ENCODE measurements at regions not wholly inside any gene's neighbourhood (a gene's known extent, or its start where the extent isn't known, plus 50 kb on each side); places are given as distances from the start of the nearest gene placed in this dataset.

DNA sequence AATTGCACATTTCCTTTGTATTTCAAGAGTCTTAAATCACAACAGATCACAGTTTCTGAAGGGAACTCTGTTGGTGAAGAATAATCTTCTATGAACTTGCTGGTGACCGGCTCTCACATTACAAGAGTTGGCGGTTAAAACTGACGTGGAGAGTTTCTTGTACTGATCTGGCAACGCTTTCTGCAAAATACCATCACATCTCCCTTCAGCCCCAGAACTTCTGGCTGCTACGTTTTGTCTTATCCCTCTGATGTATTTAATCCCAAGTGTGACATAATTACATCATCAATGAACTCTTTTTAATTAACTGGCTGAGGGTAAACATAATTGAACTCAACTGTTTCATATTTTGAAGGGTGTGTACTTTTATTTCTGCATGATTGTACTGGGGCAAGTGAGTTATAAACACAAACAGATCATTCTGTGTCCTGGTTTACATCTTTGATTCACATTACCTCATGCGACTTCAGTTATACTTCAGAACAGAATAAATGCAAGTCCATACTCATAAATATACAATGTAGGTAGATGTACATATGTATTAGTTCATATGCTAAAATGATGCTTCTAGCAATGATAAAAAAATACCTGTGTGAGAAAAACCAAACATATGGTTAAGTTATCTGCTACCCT is 105.1 kb upstream of the NPVF start:
- H3K4me3 ChIP-seq (ENCODE audit: control insufficient read depth, low read depth, low read length) = no peak overlapping the region
- TF ChIP-seq, protein P1, sequence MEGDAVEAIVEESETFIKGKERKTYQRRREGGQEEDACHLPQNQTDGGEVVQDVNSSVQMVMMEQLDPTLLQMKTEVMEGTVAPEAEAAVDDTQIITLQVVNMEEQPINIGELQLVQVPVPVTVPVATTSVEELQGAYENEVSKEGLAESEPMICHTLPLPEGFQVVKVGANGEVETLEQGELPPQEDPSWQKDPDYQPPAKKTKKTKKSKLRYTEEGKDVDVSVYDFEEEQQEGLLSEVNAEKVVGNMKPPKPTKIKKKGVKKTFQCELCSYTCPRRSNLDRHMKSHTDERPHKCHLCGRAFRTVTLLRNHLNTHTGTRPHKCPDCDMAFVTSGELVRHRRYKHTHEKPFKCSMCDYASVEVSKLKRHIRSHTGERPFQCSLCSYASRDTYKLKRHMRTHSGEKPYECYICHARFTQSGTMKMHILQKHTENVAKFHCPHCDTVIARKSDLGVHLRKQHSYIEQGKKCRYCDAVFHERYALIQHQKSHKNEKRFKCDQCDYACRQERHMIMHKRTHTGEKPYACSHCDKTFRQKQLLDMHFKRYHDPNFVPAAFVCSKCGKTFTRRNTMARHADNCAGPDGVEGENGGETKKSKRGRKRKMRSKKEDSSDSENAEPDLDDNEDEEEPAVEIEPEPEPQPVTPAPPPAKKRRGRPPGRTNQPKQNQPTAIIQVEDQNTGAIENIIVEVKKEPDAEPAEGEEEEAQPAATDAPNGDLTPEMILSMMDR (conservative IDR thresholded peaks at IDR 0.05; ENCODE audit: control insufficient read depth, insufficient read depth, low read depth, low read length) = no peak
- no peak for DNase-seq (ENCODE audit: low read depth)

GRCh38 chr7:25347360-25348066 is 119.2 kb upstream of the NPVF start:
- DNase-seq (ENCODE audit: low read depth) = no peak
- H3K4me3 ChIP-seq (ENCODE audit: control insufficient read depth, low read depth, low read length) = no peak overlapping the region
- TF ChIP-seq, protein P1 (conservative IDR thresholded peaks at IDR 0.05; ENCODE audit: control insufficient read depth, insufficient read depth, low read depth, low read length) = no peak

DNA sequence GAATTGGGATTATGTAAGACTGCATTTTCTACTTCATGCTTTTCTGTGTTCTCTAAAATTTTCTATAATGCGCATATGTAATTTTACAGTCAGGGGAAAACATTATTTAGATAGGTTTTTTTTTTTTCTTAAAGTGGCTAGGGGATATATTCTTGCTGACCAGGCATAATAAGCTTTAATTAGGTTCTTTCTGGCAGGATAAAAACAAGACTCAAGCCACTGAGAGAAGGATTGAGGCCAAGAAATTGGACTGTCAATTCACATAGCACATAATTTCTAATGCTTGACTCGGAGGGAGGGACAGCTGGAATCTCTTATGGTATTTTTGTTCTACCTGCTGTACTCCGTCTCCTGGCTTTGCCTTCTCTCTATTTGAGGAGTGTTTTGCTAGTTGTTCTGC is 119.8 kb upstream of the NPVF start:
- no peak overlapping the region for H3K4me3 ChIP-seq (ENCODE audit: control insufficient read depth, low read depth, low read length)
- no peak for DNase-seq (ENCODE audit: low read depth)
- TF ChIP-seq, protein P1 (conservative IDR thresholded peaks at IDR 0.05; ENCODE audit: control insufficient read depth, insufficient read depth, low read depth, low read length) = no peak

DNA sequence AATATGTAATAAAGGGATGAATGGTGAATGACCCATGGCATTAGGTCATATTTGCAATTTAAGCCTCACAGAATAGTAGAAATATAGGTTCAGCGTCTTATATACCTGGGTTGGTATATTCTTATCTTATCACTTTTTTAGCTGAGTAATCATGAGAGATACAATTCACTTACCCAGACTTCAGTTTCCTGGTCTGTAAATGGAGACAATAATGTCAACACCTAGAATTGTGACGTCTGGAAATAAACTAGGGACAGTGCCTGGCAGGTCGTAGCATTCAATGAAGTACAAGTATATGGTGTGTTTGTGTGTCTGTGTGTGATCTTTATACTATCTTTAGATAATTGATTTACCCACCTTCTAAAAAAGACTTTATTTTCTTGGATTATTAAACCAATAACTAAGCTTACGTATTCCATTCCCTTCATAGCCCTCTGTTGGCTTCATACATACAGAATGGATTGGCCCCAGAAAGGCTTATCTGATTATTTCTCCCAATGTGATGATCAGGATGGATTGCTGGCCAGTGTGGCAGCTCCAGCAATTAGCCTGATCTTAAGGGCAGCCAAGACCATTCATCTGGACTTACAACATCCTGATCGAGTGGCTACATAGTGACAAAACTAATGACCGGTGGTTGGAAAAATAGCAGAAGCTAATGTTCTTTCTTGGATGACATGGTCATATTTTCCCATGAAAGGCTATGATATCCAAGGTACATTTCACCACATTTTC is 121.2 kb upstream of the NPVF start:
- TF ChIP-seq, protein P1 (conservative IDR thresholded peaks at IDR 0.05; ENCODE audit: control insufficient read depth, insufficient read depth, low read depth, low read length) = no peak

DNA sequence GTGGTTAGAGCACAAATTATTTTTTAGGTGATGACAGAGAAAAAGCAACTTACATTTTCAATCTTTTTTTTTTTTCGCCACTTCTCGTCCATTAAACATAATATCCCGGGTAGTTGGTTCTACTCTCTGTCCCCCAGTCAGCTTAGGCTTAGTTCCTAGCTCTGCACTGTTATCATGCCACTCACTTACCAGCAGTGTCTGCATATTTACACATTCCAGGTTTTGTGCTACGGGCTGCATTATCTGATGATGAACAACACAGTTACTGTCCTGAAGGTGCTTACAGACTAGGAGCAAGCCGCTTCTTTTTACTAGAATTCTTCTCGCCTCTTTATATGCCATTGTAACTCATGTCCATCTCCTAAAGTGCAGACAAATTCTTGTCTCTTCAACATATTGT is 121.8 kb upstream of the NPVF start:
- TF ChIP-seq, protein P1 (conservative IDR thresholded peaks at IDR 0.05; ENCODE audit: control insufficient read depth, insufficient read depth, low read depth, low read length) = no peak
- no peak overlapping the region for H3K4me3 ChIP-seq (ENCODE audit: control insufficient read depth, low read depth, low read length)
- no peak for DNase-seq (ENCODE audit: low read depth)

More for the DNA sequence above, 121.2 kb upstream of the NPVF start:
- no peak for DNase-seq (ENCODE audit: low read depth)
- no peak overlapping the region for H3K4me3 ChIP-seq (ENCODE audit: control insufficient read depth, low read depth, low read length)

DNA sequence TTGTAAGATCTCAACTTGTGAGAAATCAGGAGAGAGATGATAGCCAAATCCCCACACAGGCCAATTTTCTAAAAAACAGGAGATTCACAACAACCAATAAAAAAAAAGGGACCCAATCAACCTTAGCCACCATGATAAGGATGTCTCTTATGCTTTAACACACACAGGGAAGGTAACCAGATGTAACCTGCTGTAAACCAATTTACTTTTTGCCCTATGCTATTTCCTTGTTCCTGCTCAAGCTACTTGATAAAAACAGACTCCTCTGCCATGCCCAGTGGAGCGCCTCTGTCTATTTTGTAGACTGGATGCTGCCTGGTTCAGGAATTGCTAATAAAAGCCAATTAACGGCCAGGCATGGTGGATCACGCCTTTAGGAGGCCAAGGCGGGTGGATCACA is 123.5 kb upstream of the NPVF start:
- no peak overlapping the region for H3K4me3 ChIP-seq (ENCODE audit: control insufficient read depth, low read depth, low read length)
- no peak for DNase-seq (ENCODE audit: low read depth)
- TF ChIP-seq, protein P1 (conservative IDR thresholded peaks at IDR 0.05; ENCODE audit: control insufficient read depth, insufficient read depth, low read depth, low read length) = no peak
